ENCODE measurements at regions not wholly inside any gene's neighbourhood (a gene's known extent, or its start where the extent isn't known, plus 50 kb on each side); places are given as distances from the start of the nearest gene placed in this dataset.

GRCh38 chr19:30284209-30284608, 88.0 kb upstream of the ZNF536 start:
- intact Hi-C loops (cut with micrococcal nuclease) = no loop called here
- H3K4me3 ChIP-seq (ENCODE audit: low read length) = no peak overlapping the region
- H3K36me3 Mint-ChIP-seq = no peaks in the 10 kb centered on the region
- H3K27ac ChIP-seq (ENCODE audit: low read length) = no peak overlapping the region
- H3K9me3 Mint-ChIP-seq = peaks cover 0 to 6% of the 10 kb centered on the region in 2 donors
- H3K4me1 ChIP-seq (ENCODE audit: control insufficient read depth, insufficient read depth, low read length) = no peaks in the 10 kb centered on the region
- WGBS (ENCODE audit: insufficient coverage) = 85% methylated on average over 6 of the region's 6 CpGs
- no peak overlapping the region for H3K4me3 Mint-ChIP-seq
- no peak overlapping the region for H3K27ac Mint-ChIP-seq
- ATAC-seq (no peak), DNase-seq (no peak)
- no peaks in the 10 kb centered on the region for H3K4me1 Mint-ChIP-seq
- no peaks in the 10 kb centered on the region for H3K9me3 ChIP-seq (ENCODE audit: control insufficient read depth, insufficient read depth, low read length)
- H3K27me3 Mint-ChIP-seq (ENCODE audit: low read depth in 2 of 2) = peaks cover 0 to 3% of the 10 kb centered on the region in 2 donors
- H3K36me3 ChIP-seq (ENCODE audit: control insufficient read depth, insufficient read depth, low read length) = no peaks in the 10 kb centered on the region
- H3K27me3 ChIP-seq (ENCODE audit: control insufficient read depth, insufficient read depth, low read length) = no peaks in the 10 kb centered on the region
- no peak for TF ChIP-seq CTCF (IDR thresholded peaks at IDR 0.05)

GRCh38 chr19:30284885-30285284, 87.3 kb upstream of the ZNF536 start:
- H3K9me3 ChIP-seq (ENCODE audit: control insufficient read depth, insufficient read depth, low read length) = no peaks in the 10 kb centered on the region
- no peaks in the 10 kb centered on the region for H3K36me3 ChIP-seq (ENCODE audit: control insufficient read depth, insufficient read depth, low read length)
- intact Hi-C loops (cut with micrococcal nuclease) = no loop called here
- H3K27me3 ChIP-seq (ENCODE audit: control insufficient read depth, insufficient read depth, low read length) = no peaks in the 10 kb centered on the region
- Mint-ChIP-seq H3K4me1 (no peaks in the 10 kb centered on the region), H3K36me3 (no peaks in the 10 kb centered on the region), H3K27me3 (ENCODE audit: low read depth in 2 of 2) (peaks cover 0 to 3% of the 10 kb centered on the region in 2 donors), H3K9me3 (peaks cover 0 to 6% of the 10 kb centered on the region in 2 donors), H3K4me3 (no peak overlapping the region), H3K27ac (no peak overlapping the region)
- no peaks in the 10 kb centered on the region for H3K4me1 ChIP-seq (ENCODE audit: control insufficient read depth, insufficient read depth, low read length)
- no peak overlapping the region for H3K27ac ChIP-seq (ENCODE audit: low read length)
- 100% methylated on average over 1 of the region's 3 CpGs for WGBS (ENCODE audit: insufficient coverage)
- TF ChIP-seq CTCF (IDR thresholded peaks at IDR 0.05) = no peak
- ATAC-seq (no peak), DNase-seq (no peak)
- no peak overlapping the region for H3K4me3 ChIP-seq (ENCODE audit: low read length)

GRCh38 chr19:30286378-30286777, 85.8 kb upstream of the ZNF536 start:
- no peak for ATAC-seq
- Histone ChIP-seq H3K27me3 (ENCODE audit: control insufficient read depth, insufficient read depth, low read length) (no peaks in the 10 kb centered on the region), H3K36me3 (ENCODE audit: control insufficient read depth, insufficient read depth, low read length) (no peaks in the 10 kb centered on the region), H3K4me1 (ENCODE audit: control insufficient read depth, insufficient read depth, low read length) (no peaks in the 10 kb centered on the region), H3K27ac (ENCODE audit: low read length) (no peak overlapping the region), H3K9me3 (ENCODE audit: control insufficient read depth, insufficient read depth, low read length) (no peaks in the 10 kb centered on the region), H3K4me3 (ENCODE audit: low read length) (no peak overlapping the region)
- no peak for DNase-seq
- TF ChIP-seq CTCF (IDR thresholded peaks at IDR 0.05) = no peak
- peaks cover 0 to 3% of the 10 kb centered on the region in 2 donors for H3K27me3 Mint-ChIP-seq (ENCODE audit: low read depth in 2 of 2)
- intact Hi-C loops (cut with micrococcal nuclease) = no loop called here
- no peaks in the 10 kb centered on the region for H3K36me3 Mint-ChIP-seq
- H3K27ac Mint-ChIP-seq = no peak overlapping the region
- WGBS (ENCODE audit: insufficient coverage) = 56% methylated on average over 1 of the region's 3 CpGs
- no peak overlapping the region for H3K4me3 Mint-ChIP-seq
- no peaks in the 10 kb centered on the region for H3K4me1 Mint-ChIP-seq
- H3K9me3 Mint-ChIP-seq = peaks cover 0 to 6% of the 10 kb centered on the region in 2 donors

GRCh38 chr19:30287259-30287658, 84.9 kb upstream of the ZNF536 start:
- Histone ChIP-seq H3K4me1 (ENCODE audit: control insufficient read depth, insufficient read depth, low read length) (no peaks in the 10 kb centered on the region), H3K27ac (ENCODE audit: low read length) (no peak overlapping the region), H3K9me3 (ENCODE audit: control insufficient read depth, insufficient read depth, low read length) (no peaks in the 10 kb centered on the region), H3K36me3 (ENCODE audit: control insufficient read depth, insufficient read depth, low read length) (no peaks in the 10 kb centered on the region), H3K27me3 (ENCODE audit: control insufficient read depth, insufficient read depth, low read length) (no peaks in the 10 kb centered on the region), H3K4me3 (ENCODE audit: low read length) (no peak overlapping the region)
- Mint-ChIP-seq H3K4me1 (no peaks in the 10 kb centered on the region), H3K27me3 (ENCODE audit: low read depth in 2 of 2) (peaks cover 0 to 3% of the 10 kb centered on the region in 2 donors), H3K36me3 (no peaks in the 10 kb centered on the region), H3K27ac (no peak overlapping the region), H3K9me3 (peaks cover 0 to 6% of the 10 kb centered on the region in 2 donors), H3K4me3 (no peak overlapping the region)
- ATAC-seq (no peak), DNase-seq (no peak)
- intact Hi-C loops (cut with micrococcal nuclease) = no loop called here
- 94% methylated on average over 2 of the region's 2 CpGs for WGBS (ENCODE audit: insufficient coverage)
- TF ChIP-seq CTCF (IDR thresholded peaks at IDR 0.05) = no peak
